ENCODE measurements at regions not wholly inside any gene's neighbourhood (a gene's known extent, or its start where the extent isn't known, plus 50 kb on each side); places are given as distances from the start of the nearest gene placed in this dataset.

- CTCF ChIA-PET = no interaction called here
- Histone ChIP-seq H3K36me3 (ENCODE audit: control insufficient read depth in 4 of 4, insufficient read depth in 4 of 4, low read length in 3 of 4) (no peaks in the 10 kb centered on the region), H3K4me3 (ENCODE audit: control insufficient read depth in 1 of 7, extremely low read depth in 1 of 7, insufficient read depth in 4 of 7, low read depth in 2 of 7, low read length in 6 of 7) (no peak overlapping the region), H3K27ac (ENCODE audit: insufficient read depth in 1 of 2, low read depth in 1 of 2, low read length in 2 of 2, poor library complexity in 1 of 2, severe bottlenecking in 2 of 2) (no peak overlapping the region), H3K9me3 (ENCODE audit: control extremely low read depth in 1 of 5, control insufficient read depth in 4 of 5, insufficient read depth in 2 of 5, low read depth in 1 of 5, low read length in 4 of 5) (no peaks in the 10 kb centered on the region), H3K27me3 (replicated peaks in 2 of 5; ENCODE audit: control insufficient read depth in 4 of 5, insufficient read depth in 5 of 5, low read length in 4 of 5) (no peaks in the 10 kb centered on the region), H3K4me1 (ENCODE audit: control extremely low read depth in 1 of 4, control insufficient read depth in 4 of 4, insufficient read depth in 4 of 4, low read length in 3 of 4) (no peaks in the 10 kb centered on the region)
- DNase-seq = no peak
- POLR2A ChIA-PET = no interaction called here
- 74% methylated on average over 3 of the region's 3 CpGs for WGBS (ENCODE audit: insufficient coverage)
Measured at GRCh38 chr18:34299828-34300227, 75.1 kb upstream of the NOL4 start.

- no peaks in the 10 kb centered on the region for H3K36me3 ChIP-seq (ENCODE audit: control insufficient read depth in 4 of 4, insufficient read depth in 4 of 4, low read length in 3 of 4)
- H3K4me3 ChIP-seq (ENCODE audit: control insufficient read depth in 1 of 7, extremely low read depth in 1 of 7, insufficient read depth in 4 of 7, low read depth in 2 of 7, low read length in 6 of 7) = no peak overlapping the region
- H3K27ac ChIP-seq (ENCODE audit: insufficient read depth in 1 of 2, low read depth in 1 of 2, low read length in 2 of 2, poor library complexity in 1 of 2, severe bottlenecking in 2 of 2) = no peak overlapping the region
- DNase-seq = no peak
- ChIA-PET CTCF (no interaction called here), POLR2A (no interaction called here)
- H3K4me1 ChIP-seq (ENCODE audit: control extremely low read depth in 1 of 4, control insufficient read depth in 4 of 4, insufficient read depth in 4 of 4, low read length in 3 of 4) = no peaks in the 10 kb centered on the region
- no peaks in the 10 kb centered on the region for H3K27me3 ChIP-seq (replicated peaks in 2 of 5; ENCODE audit: control insufficient read depth in 4 of 5, insufficient read depth in 5 of 5, low read length in 4 of 5)
- no CpG with 5 or more reads among the region's 1 CpG for WGBS (ENCODE audit: insufficient coverage)
- H3K9me3 ChIP-seq (ENCODE audit: control extremely low read depth in 1 of 5, control insufficient read depth in 4 of 5, insufficient read depth in 2 of 5, low read depth in 1 of 5, low read length in 4 of 5) = no peaks in the 10 kb centered on the region
Measured at GRCh38 chr18:34311468-34311867, 86.8 kb upstream of the NOL4 start.

DNA sequence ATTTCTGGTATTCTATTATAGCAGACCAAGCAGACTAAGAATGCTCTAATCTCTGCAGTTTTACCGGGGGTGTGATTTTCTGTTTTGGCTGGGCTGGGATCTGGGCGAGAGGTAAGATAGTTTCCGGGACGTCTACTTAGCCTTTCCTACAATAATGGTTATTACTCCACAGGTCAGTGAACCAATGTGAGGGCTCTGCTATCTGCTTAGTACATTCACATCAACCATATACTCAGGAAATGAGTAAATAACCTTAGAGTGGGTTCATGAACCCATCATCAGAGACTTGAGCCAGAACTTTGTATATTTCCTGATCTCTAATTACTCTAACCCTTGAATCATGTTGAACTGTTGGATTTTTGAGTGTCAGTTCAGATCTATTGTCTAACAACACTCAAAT lies 90.1 kb upstream of the NOL4 start:
- H3K27ac ChIP-seq (ENCODE audit: insufficient read depth in 1 of 2, low read depth in 1 of 2, low read length in 2 of 2, poor library complexity in 1 of 2, severe bottlenecking in 2 of 2) = no peak overlapping the region
- CTCF ChIA-PET = no interaction called here
- POLR2A ChIA-PET = no interaction called here
- no peaks in the 10 kb centered on the region for H3K9me3 ChIP-seq (ENCODE audit: control extremely low read depth in 1 of 5, control insufficient read depth in 4 of 5, insufficient read depth in 2 of 5, low read depth in 1 of 5, low read length in 4 of 5)
- no peak for DNase-seq
- no peaks in the 10 kb centered on the region for H3K36me3 ChIP-seq (ENCODE audit: control insufficient read depth in 4 of 4, insufficient read depth in 4 of 4, low read length in 3 of 4)
- no peaks in the 10 kb centered on the region for H3K4me1 ChIP-seq (ENCODE audit: control extremely low read depth in 1 of 4, control insufficient read depth in 4 of 4, insufficient read depth in 4 of 4, low read length in 3 of 4)
- peaks cover 0 to 2% (median 0%) of the 10 kb centered on the region in 5 experiments for H3K27me3 ChIP-seq (replicated peaks in 2 of 5; ENCODE audit: control insufficient read depth in 4 of 5, insufficient read depth in 5 of 5, low read length in 4 of 5)
- H3K4me3 ChIP-seq (ENCODE audit: control insufficient read depth in 1 of 7, extremely low read depth in 1 of 7, insufficient read depth in 4 of 7, low read depth in 2 of 7, low read length in 6 of 7) = no peak overlapping the region
- WGBS (ENCODE audit: insufficient coverage) = 83% methylated on average over 2 of the region's 4 CpGs

- WGBS (ENCODE audit: insufficient coverage) = 100% methylated on average over 4 of the region's 6 CpGs
Measured at GRCh38 chr18:34315591-34316352, 91.1 kb upstream of the NOL4 start.

DNA sequence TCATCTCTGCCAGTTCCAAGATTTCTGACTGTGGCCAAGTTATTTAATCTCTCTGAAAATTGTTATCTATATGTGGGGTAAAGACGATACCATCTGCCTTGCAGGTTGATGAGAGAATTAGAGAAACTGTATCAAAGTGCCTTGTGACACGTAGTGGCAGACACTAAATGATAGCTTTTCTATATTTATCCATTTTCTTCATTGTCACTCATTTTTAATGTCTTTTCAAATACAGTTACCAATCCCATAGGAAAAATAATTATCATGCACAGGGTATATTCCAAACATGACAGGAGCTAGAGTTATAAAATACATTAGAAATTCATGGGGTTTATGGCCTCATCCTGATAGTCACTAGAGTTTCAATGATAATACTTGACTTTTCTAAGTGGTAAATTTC lies 95.6 kb upstream of the NOL4 start:
- Histone ChIP-seq H3K27me3 (replicated peaks in 2 of 5; ENCODE audit: control insufficient read depth in 4 of 5, insufficient read depth in 5 of 5, low read length in 4 of 5) (peaks cover 0 to 2% (median 0%) of the 10 kb centered on the region in 5 experiments), H3K4me3 (ENCODE audit: control insufficient read depth in 1 of 7, extremely low read depth in 1 of 7, insufficient read depth in 4 of 7, low read depth in 2 of 7, low read length in 6 of 7) (no peak overlapping the region), H3K9me3 (ENCODE audit: control extremely low read depth in 1 of 5, control insufficient read depth in 4 of 5, insufficient read depth in 2 of 5, low read depth in 1 of 5, low read length in 4 of 5) (no peaks in the 10 kb centered on the region), H3K36me3 (ENCODE audit: control insufficient read depth in 4 of 4, insufficient read depth in 4 of 4, low read length in 3 of 4) (no peaks in the 10 kb centered on the region), H3K27ac (ENCODE audit: insufficient read depth in 1 of 2, low read depth in 1 of 2, low read length in 2 of 2, poor library complexity in 1 of 2, severe bottlenecking in 2 of 2) (no peak overlapping the region), H3K4me1 (ENCODE audit: control extremely low read depth in 1 of 4, control insufficient read depth in 4 of 4, insufficient read depth in 4 of 4, low read length in 3 of 4) (no peaks in the 10 kb centered on the region)
- no peak for DNase-seq
- CTCF ChIA-PET = interaction anchor here (0.6 kb wide), 1 partner anchor 24 kb away, joined by 3 read pairs; no protein-coding TSS in a partner anchor
- WGBS (ENCODE audit: insufficient coverage) = no CpG with 5 or more reads among the region's 2 CpGs
- POLR2A ChIA-PET = no interaction called here

More at GRCh38 chr18:34315591-34316352, 91.1 kb upstream of the NOL4 start:
- Histone ChIP-seq H3K36me3 (ENCODE audit: control insufficient read depth in 4 of 4, insufficient read depth in 4 of 4, low read length in 3 of 4) (no peaks in the 10 kb centered on the region), H3K27me3 (replicated peaks in 2 of 5; ENCODE audit: control insufficient read depth in 4 of 5, insufficient read depth in 5 of 5, low read length in 4 of 5) (peaks cover 0 to 2% (median 0%) of the 10 kb centered on the region in 5 experiments), H3K4me3 (ENCODE audit: control insufficient read depth in 1 of 7, extremely low read depth in 1 of 7, insufficient read depth in 4 of 7, low read depth in 2 of 7, low read length in 6 of 7) (no peak overlapping the region), H3K27ac (ENCODE audit: insufficient read depth in 1 of 2, low read depth in 1 of 2, low read length in 2 of 2, poor library complexity in 1 of 2, severe bottlenecking in 2 of 2) (no peak overlapping the region), H3K4me1 (ENCODE audit: control extremely low read depth in 1 of 4, control insufficient read depth in 4 of 4, insufficient read depth in 4 of 4, low read length in 3 of 4) (no peaks in the 10 kb centered on the region), H3K9me3 (ENCODE audit: control extremely low read depth in 1 of 5, control insufficient read depth in 4 of 5, insufficient read depth in 2 of 5, low read depth in 1 of 5, low read length in 4 of 5) (no peaks in the 10 kb centered on the region)
- no peak for DNase-seq
- ChIA-PET POLR2A (no interaction called here), CTCF (no interaction called here)

- no peak overlapping the region for H3K4me3 ChIP-seq (ENCODE audit: control insufficient read depth in 1 of 7, extremely low read depth in 1 of 7, insufficient read depth in 4 of 7, low read depth in 2 of 7, low read length in 6 of 7)
- H3K36me3 ChIP-seq (ENCODE audit: control insufficient read depth in 4 of 4, insufficient read depth in 4 of 4, low read length in 3 of 4) = no peaks in the 10 kb centered on the region
- peaks cover 0 to 2% (median 2%) of the 10 kb centered on the region in 5 experiments for H3K27me3 ChIP-seq (replicated peaks in 2 of 5; ENCODE audit: control insufficient read depth in 4 of 5, insufficient read depth in 5 of 5, low read length in 4 of 5)
- CTCF ChIA-PET = no interaction called here
- DNase-seq = no peak
- WGBS (ENCODE audit: insufficient coverage) = 100% methylated on average over 1 of the region's 2 CpGs
- H3K4me1 ChIP-seq (ENCODE audit: control extremely low read depth in 1 of 4, control insufficient read depth in 4 of 4, insufficient read depth in 4 of 4, low read length in 3 of 4) = no peaks in the 10 kb centered on the region
- POLR2A ChIA-PET = no interaction called here
- no peak overlapping the region for H3K27ac ChIP-seq (ENCODE audit: insufficient read depth in 1 of 2, low read depth in 1 of 2, low read length in 2 of 2, poor library complexity in 1 of 2, severe bottlenecking in 2 of 2)
- H3K9me3 ChIP-seq (ENCODE audit: control extremely low read depth in 1 of 5, control insufficient read depth in 4 of 5, insufficient read depth in 2 of 5, low read depth in 1 of 5, low read length in 4 of 5) = no peaks in the 10 kb centered on the region
Measured at GRCh38 chr18:34321066-34321465, 96.4 kb upstream of the NOL4 start.

- Histone ChIP-seq H3K36me3 (ENCODE audit: control insufficient read depth in 4 of 4, insufficient read depth in 4 of 4, low read length in 3 of 4) (no peaks in the 10 kb centered on the region), H3K9me3 (ENCODE audit: control extremely low read depth in 1 of 5, control insufficient read depth in 4 of 5, insufficient read depth in 2 of 5, low read depth in 1 of 5, low read length in 4 of 5) (no peaks in the 10 kb centered on the region), H3K4me1 (ENCODE audit: control extremely low read depth in 1 of 4, control insufficient read depth in 4 of 4, insufficient read depth in 4 of 4, low read length in 3 of 4) (no peaks in the 10 kb centered on the region), H3K4me3 (ENCODE audit: control insufficient read depth in 1 of 7, extremely low read depth in 1 of 7, insufficient read depth in 4 of 7, low read depth in 2 of 7, low read length in 6 of 7) (no peak overlapping the region), H3K27me3 (replicated peaks in 2 of 5; ENCODE audit: control insufficient read depth in 4 of 5, insufficient read depth in 5 of 5, low read length in 4 of 5) (peaks cover 0 to 2% (median 2%) of the 10 kb centered on the region in 5 experiments), H3K27ac (ENCODE audit: insufficient read depth in 1 of 2, low read depth in 1 of 2, low read length in 2 of 2, poor library complexity in 1 of 2, severe bottlenecking in 2 of 2) (no peak overlapping the region)
- 20% methylated on average over 5 of the region's 16 CpGs for WGBS (ENCODE audit: insufficient coverage)
- peak; percentile 24 to 59 (median 50) for DNase-seq
- ChIA-PET CTCF (interaction anchor here (1.5 to 1.7 kb wide), 2 partner anchors 10 to 196 kb away, joined by 3 to 4 read pairs; no protein-coding TSS in a partner anchor), POLR2A (no interaction called here)
Measured at GRCh38 chr18:34322365-34323289, 97.9 kb upstream of the NOL4 start.
